ENCODE measurements at regions not wholly inside any gene's neighbourhood (a gene's known extent, or its start where the extent isn't known, plus 50 kb on each side); places are given as distances from the start of the nearest gene placed in this dataset.

GRCh38 chr2:145299368-145299767 is 779.4 kb upstream of the ZEB2 start:
- TF ChIP-seq CTCF (IDR thresholded peaks at IDR 0.05), result no peak
- TF ChIP-seq POLR2A (IDR thresholded peaks at IDR 0.05), result no peak
- TF ChIP-seq POLR2AphosphoS5 (IDR thresholded peaks at IDR 0.05), result no peak

All from sigmoid colon (tissue), 4 donors.